PC-3 (cell line): ENCODE measurements at regions not wholly inside any gene's neighbourhood (a gene's known extent, or its start where the extent isn't known, plus 50 kb on each side); places are given as distances from the start of the nearest gene placed in this dataset.

Source experiments
- ATAC-seq: fragments of 200-7000 bp; cut with Tn5 transposase; 2 replicates; pipeline ENCODE4 v1.9.1; 2020; ENCODE audit warnings: mild to moderate bottlenecking, moderate library complexity
- BruUV-seq: library from RNA; stranded (reverse); fragments of 400-500 nt; replicated peaks from 2 replicates; lab custom pipeline; 2021; lab: Mats Ljungman, UMichigan
- CTCF ChIA-PET: fragments of 300-600 bp; sonication (Branson Sonifier 250); formaldehyde crosslinking; loops from one replicate; lab custom pipeline; 2022; ENCODE audit warnings: antibody characterized with exemption; lab: Charles Lee
- POLR2A ChIA-PET: fragments of 300-600 bp; sonication (Branson Sonifier 250); formaldehyde crosslinking; loops from one replicate; lab custom pipeline; 2022; ENCODE audit warnings: antibody characterized with exemption; ENCODE audit not compliant: unreplicated experiment; lab: Charles Lee
- DNase-seq: peaks from one replicate; pipeline ENCODE4 v3.0.0-alpha.2; 2015
- H2AFZ ChIP-seq: fragments of 300-600 bp; sonication (generic); 2 replicates; pipeline ENCODE4 v1.6.0; 2016; ENCODE audit warnings: antibody characterized with exemption, low read length
- H3F3A ChIP-seq: fragments of 300-600 bp; sonication (generic); one replicate; pipeline ENCODE4 v1.6.0; 2017; ENCODE audit warnings: antibody characterized with exemption, low read length, control low read depth, mild to moderate bottlenecking; ENCODE audit not compliant: unreplicated experiment
- H3K27ac ChIP-seq: fragments of 300-600 bp; sonication (generic); 2 replicates; pipeline ENCODE4 v1.5.1; 2016; ENCODE audit warnings: mild to moderate bottlenecking, low read length
- H3K27me3 ChIP-seq: fragments of 300-600 bp; sonication (generic); 2 replicates; pipeline ENCODE4 v1.6.1; 2016; ENCODE audit warnings: low read length, mixed read lengths
- H3K36me3 ChIP-seq: fragments of 300-600 bp; sonication (generic); 2 replicates; pipeline ENCODE4 v1.6.1; 2016; ENCODE audit warnings: low read depth, mixed run types, low read length, mixed read lengths
- H3K4me1 ChIP-seq: fragments of 300-600 bp; sonication (generic); 2 replicates; pipeline ENCODE4 v1.5.1; 2016; ENCODE audit warnings: low read length; ENCODE audit not compliant: insufficient read depth
- H3K4me2 ChIP-seq: fragments of 300-600 bp; sonication (generic); 2 replicates; pipeline ENCODE4 v1.6.0; 2016; ENCODE audit warnings: low read length
- H3K4me3 ChIP-seq: fragments of 300-600 bp; sonication (generic); 2 replicates; pipeline ENCODE4 v1.5.1; 2016; ENCODE audit warnings: mild to moderate bottlenecking, low read length, mixed read lengths
- H3K79me2 ChIP-seq: fragments of 300-600 bp; sonication (generic); 2 replicates; pipeline ENCODE4 v1.6.1; 2017; ENCODE audit warnings: low read length, mixed read lengths
- H3K9ac ChIP-seq: fragments of 300-600 bp; sonication (generic); 2 replicates; pipeline ENCODE4 v1.6.0; 2016; ENCODE audit warnings: mild to moderate bottlenecking, low read length
- H3K9me2 ChIP-seq: fragments of 300-600 bp; sonication (generic); replicated peaks from 2 replicates; pipeline ENCODE4 v1.6.1; 2016; ENCODE audit warnings: mixed run types, low read length, mixed read lengths
- H3K9me3 ChIP-seq: fragments of 300-600 bp; sonication (generic); 2 replicates; pipeline ENCODE4 v1.6.1; 2016; ENCODE audit warnings: low read length, mixed read lengths
- H4K20me1 ChIP-seq: fragments of 300-600 bp; sonication (generic); 2 replicates; pipeline ENCODE4 v1.6.1; 2016; ENCODE audit warnings: low read length, mixed read lengths
- EZH2 ChIP-seq: fragments of 300-600 bp; sonication (generic); IDR thresholded peaks from one replicate; pipeline ENCODE4 v1.6.1; 2017; ENCODE audit warnings: antibody characterized with exemption, mild to moderate bottlenecking, low read length; ENCODE audit not compliant: unreplicated experiment
- EZH2phosphoT487 ChIP-seq: fragments of 300-600 bp; sonication (generic); IDR thresholded peaks from 2 replicates; pipeline ENCODE4 v1.6.1; 2018; ENCODE audit warnings: mild to moderate bottlenecking, antibody characterized with exemption, low read length, borderline replicate concordance
- intact Hi-C: fragments of 100-400 bp; cut with micrococcal nuclease; formaldehyde crosslinking; loops from 2 replicates; pipeline ENCODE4 v1.9.0; 2023
- TF ChIP-seq, protein P1 (sequence below): fragments of 300-600 bp; sonication (generic); conservative IDR thresholded peaks from 2 replicates; pipeline ENCODE4 v1.5.1; 2017; ENCODE audit warnings: antibody characterized with exemption, low read depth, mild to moderate bottlenecking, low read length

DNA sequence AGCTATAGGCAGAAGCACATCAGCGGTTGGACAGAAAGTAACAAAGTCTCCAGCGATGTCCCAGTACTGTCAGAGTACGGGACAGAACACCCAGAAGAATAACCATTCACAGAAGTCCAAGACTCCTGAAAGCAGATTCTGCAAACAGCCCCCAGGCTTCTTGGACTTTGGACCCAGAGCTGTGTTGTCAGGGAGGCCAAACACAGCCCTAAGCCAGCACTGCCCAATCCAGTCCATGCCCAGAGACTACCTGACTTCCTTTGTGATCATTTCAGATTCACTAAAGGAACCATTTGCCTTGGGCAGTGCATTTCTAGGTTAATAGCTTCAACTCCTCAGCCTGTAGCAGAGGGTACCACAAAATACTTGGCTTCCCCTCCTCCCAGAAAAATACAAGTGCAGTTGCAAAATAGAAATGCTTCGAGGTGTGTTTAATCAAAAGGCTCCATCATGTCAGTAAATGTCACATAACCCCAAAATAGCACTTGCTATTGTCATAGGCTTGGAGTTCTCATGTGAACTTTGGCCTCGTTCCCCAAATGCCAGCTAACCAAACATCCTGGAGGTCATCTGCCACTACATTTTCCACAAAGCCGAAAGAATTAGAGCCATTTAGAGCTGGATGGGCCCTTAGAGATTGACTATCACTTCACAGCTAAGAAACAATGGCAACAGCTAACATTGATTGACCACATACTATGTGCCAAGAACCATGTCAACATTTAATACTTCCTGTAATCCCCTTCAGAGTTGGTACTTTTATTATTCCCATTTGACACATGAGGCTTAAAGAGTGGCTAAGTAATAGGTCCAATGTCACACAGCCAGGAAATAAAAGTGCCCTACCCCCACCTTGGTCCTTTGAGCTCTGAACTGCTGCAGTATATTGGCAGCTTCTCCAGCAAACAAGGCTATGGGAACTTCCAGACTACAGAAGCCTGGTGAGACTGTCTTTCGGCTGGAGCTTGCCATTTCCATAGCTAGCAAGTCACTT lies 329.9 kb downstream of the FOXO1 start:
- ATAC-seq (no peak), DNase-seq (no peak)
- ChIA-PET CTCF (no interaction called here), POLR2A (no interaction called here)
- BruUV-seq = no TSS peak
- H3K27me3 ChIP-seq = no peaks in the 10 kb centered on the region
- H3K36me3 ChIP-seq = no peaks in the 10 kb centered on the region
- H3F3A ChIP-seq = no peaks in the 10 kb centered on the region
- H2AFZ ChIP-seq = no peak overlapping the region
- no peaks in the 10 kb centered on the region for H3K9me2 ChIP-seq
- H3K9me3 ChIP-seq = no peaks in the 10 kb centered on the region
- H3K9ac ChIP-seq = no peak overlapping the region
- H3K4me2 ChIP-seq = no peak overlapping the region
- no peak overlapping the region for H3K4me3 ChIP-seq
- no peaks in the 10 kb centered on the region for H3K79me2 ChIP-seq
- H4K20me1 ChIP-seq = no peaks in the 10 kb centered on the region
- no peak overlapping the region for H3K27ac ChIP-seq
- H3K4me1 ChIP-seq = peaks cover 8% of the 10 kb centered on the region
- intact Hi-C loops = no loop called here
- TF ChIP-seq EZH2phosphoT487 = no peak
- no peak for TF ChIP-seq EZH2
- TF ChIP-seq, protein P1, sequence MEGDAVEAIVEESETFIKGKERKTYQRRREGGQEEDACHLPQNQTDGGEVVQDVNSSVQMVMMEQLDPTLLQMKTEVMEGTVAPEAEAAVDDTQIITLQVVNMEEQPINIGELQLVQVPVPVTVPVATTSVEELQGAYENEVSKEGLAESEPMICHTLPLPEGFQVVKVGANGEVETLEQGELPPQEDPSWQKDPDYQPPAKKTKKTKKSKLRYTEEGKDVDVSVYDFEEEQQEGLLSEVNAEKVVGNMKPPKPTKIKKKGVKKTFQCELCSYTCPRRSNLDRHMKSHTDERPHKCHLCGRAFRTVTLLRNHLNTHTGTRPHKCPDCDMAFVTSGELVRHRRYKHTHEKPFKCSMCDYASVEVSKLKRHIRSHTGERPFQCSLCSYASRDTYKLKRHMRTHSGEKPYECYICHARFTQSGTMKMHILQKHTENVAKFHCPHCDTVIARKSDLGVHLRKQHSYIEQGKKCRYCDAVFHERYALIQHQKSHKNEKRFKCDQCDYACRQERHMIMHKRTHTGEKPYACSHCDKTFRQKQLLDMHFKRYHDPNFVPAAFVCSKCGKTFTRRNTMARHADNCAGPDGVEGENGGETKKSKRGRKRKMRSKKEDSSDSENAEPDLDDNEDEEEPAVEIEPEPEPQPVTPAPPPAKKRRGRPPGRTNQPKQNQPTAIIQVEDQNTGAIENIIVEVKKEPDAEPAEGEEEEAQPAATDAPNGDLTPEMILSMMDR = no peak

DNA sequence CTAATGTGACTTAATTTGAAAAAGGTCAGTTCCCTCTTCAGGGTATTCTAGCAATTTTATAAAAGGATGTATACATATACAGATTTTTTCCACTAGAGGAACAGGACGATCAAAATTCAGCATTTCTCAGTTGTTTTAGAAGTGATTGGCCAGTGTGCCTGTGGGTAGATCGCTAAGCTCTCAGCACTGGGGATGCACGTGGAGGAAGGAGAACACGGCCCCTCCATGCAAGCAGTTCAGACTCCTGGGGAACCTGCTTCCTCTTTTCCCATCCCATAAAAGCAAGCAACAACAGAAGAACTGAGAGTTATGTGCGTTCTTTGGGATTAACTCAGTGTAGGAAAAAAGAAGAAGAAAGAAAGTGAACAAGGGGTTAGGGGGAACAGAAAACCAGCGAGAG lies 328.8 kb downstream of the FOXO1 start:
- Histone ChIP-seq H3K9me3 (no peaks in the 10 kb centered on the region), H3K27ac (no peak overlapping the region), H3K4me3 (no peak overlapping the region), H3K4me1 (no peaks in the 10 kb centered on the region), H3K36me3 (no peaks in the 10 kb centered on the region), H3K79me2 (no peaks in the 10 kb centered on the region), H3K27me3 (no peaks in the 10 kb centered on the region), H3K9ac (no peak overlapping the region), H3K9me2 (no peaks in the 10 kb centered on the region), H2AFZ (no peak overlapping the region), H3K4me2 (no peak overlapping the region), H3F3A (no peaks in the 10 kb centered on the region), H4K20me1 (no peaks in the 10 kb centered on the region)
- DNase-seq (no peak), ATAC-seq (no peak)
- BruUV-seq = no TSS peak
- ChIA-PET POLR2A (no interaction called here), CTCF (no interaction called here)
- intact Hi-C loops = no loop called here
- TF ChIP-seq EZH2 (no peak), EZH2phosphoT487 (no peak)
- TF ChIP-seq, protein P1 = no peak

DNA sequence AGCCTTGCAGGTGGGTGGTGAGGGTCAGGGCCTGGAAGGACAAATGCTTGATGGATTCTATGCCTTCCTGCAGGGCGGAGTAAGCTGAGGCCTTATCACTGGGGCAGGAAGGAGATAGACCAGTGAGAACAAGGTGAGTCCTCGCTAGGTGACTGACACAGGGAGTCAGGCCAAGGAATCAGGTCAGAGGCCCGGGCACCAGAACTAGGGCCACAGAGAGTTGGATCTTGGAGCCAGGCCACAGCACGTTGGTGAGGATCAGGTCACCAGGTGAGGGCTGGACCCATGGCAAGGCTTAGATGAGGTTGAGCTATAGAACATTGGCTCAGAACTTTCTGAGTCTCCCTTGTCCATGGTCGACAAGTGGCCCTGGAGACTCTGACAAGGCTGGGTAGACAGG lies 328.2 kb downstream of the FOXO1 start:
- Histone ChIP-seq H4K20me1 (no peaks in the 10 kb centered on the region), H3K36me3 (no peaks in the 10 kb centered on the region), H2AFZ (no peak overlapping the region), H3K9me2 (no peaks in the 10 kb centered on the region), H3K4me3 (no peak overlapping the region), H3K4me2 (no peak overlapping the region), H3K27ac (no peak overlapping the region), H3K79me2 (no peaks in the 10 kb centered on the region), H3F3A (no peaks in the 10 kb centered on the region), H3K4me1 (no peaks in the 10 kb centered on the region), H3K9ac (no peak overlapping the region), H3K9me3 (no peaks in the 10 kb centered on the region), H3K27me3 (no peaks in the 10 kb centered on the region)
- no peak for TF ChIP-seq EZH2
- no peak for DNase-seq
- no peak for ATAC-seq
- intact Hi-C loops = no loop called here
- CTCF ChIA-PET = no interaction called here
- POLR2A ChIA-PET = no interaction called here
- no TSS peak for BruUV-seq
